Fibroblast of skin of scalp (primary cell): ENCODE measurements at regions not wholly inside any gene's neighbourhood (a gene's known extent, or its start where the extent isn't known, plus 50 kb on each side); places are given as distances from the start of the nearest gene placed in this dataset.
"Not testable (repeated sequence)": the region's sequence is repeated elsewhere in the genome, so short reads cannot be mapped to it uniquely, and the experiment has no call there.

ENCODE experiments used
- DNase-seq: peaks from one replicate; pipeline ENCODE4 v3.0.0-alpha.2; 2013

DNA sequence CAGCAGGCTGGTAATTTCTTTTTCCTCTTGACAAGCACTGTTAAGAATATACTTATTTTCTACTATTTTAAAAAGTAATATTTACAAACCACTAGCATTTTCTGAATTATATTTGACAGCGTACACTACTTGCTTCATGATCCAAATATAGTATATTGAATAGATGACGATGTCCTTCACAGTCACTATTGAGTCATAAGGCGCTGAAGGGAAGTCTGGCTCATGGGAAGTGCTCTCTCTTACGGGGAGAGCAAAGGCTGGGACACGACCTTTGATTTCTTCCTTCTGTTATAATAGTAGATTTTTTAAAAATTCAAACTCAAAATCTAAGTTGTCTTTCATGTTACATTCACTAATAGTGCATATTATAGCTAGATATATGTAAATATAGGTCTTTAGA lies 357.1 kb downstream of the SOCS6 start:
- peak; percentile 12 for DNase-seq

DNA sequence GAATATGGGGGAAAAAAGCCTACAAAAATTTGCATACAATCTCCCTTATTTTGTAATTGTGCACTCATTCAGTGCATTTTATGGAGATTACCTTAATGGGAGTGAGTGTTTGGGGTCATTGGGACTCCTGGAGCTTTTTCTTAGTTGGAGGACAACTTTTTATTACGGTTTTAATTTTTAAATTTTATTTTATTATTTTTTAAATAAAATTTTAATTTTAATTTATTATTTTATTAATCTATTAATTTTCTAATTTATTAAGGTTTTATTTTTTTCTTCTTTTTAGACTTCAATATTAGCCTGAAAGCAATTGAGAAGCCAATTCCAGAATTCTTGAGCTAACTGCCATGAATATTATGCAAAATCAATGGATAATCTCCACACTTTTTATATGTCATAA lies 355.0 kb downstream of the SOCS6 start:
- no peak for DNase-seq

DNA sequence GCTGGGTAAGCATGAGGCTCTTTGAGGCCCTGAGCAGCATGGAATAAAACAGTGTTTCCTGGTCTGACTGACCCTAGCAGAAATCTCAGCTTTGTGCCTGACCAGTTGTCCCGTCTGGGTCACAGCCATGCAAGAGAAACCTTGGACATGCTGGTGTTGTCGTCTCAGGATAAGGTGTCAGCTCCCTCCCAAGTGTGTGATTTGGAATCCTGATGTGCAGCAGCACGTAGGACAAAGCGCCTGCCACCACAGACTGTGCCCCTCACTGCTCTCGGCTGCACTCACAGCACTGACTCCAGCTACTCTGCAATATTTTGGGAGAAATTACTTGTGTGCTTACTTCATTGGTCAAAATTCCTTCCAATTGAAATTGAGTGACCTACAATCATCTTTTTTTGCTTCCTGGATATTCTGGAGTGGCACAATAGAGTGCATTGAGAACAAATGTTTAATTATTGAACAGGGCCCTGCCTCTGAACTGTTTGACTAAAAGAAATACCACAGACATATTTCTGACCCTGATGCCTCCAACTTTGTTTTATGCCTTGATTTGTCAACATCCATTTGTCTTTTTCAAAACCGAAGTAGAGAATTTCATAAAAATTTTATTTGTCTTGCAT lies 352.4 kb downstream of the SOCS6 start:
- DNase-seq, result no peak

DNA sequence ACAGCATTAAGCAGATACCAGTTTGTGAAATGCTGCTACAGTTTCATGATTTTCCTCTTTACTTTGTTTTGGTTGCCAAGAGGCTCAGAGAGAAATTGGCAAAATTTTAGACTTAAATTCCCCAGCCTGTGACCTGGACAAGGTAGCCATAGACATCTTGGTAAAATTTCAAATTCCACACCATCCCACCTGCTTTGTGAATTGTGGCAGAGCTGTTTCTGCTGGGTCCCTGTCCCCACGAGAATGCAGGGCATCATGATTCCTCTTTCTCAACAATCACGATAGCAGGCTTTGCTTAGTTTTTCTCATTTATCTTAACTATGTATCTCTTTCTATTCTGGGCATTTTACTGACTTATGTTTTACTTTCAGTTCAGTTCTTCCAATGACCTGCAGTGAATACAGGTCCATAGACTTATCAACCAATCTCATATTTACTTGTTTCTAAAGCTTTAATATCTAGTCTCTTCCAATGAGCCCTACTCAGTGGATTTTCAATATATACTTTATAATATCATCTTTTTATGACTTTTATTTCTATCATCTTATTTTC lies 351.6 kb downstream of the SOCS6 start:
- DNase-seq, result no peak

DNA sequence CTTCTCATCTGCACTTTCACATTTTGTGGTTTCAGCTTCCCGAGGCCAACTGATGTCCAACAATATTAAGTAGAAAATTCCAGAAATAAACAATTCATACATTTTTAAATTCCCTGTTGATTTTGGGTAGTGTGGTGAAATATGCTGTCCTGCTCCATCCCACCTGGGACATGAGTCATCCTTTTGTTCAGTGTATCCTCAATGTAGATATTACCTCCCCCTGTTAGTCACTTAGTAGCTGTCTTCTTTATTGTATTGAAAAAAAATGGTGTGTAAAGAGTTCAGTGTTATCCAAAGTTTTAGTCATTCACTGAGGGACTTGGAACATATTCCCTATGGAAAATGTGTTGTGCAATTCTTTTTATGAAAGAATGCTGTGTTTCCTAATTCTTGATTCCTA lies 348.1 kb downstream of the SOCS6 start:
- DNase-seq, result peak; percentile 69

DNA sequence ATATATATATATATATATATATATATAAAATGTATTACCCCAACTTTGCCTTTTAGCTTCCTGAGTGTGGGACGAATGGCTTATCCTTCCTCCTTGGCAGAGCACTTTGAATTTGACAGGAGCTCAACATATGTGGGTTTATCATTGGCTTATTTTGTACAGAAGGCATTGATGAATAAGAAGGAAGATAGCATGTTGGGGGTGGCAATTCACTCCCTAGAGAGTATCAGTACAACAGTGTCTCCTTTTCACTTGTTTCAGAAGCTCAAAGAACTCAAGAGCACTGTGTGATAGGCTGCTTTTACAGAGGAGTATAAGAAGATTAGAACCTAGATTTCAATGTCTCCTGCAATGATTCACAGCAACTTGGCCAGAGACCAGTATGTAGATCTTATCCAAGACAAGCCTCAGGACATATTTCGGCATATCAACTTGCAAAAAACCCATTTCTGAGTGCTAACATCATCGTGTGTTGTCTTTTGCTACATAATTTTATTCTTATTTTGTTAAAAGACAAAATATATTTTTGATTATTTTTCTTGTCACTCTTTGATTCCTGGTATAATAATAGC lies 345.8 kb downstream of the SOCS6 start:
- peak; percentile 43 for DNase-seq

DNA sequence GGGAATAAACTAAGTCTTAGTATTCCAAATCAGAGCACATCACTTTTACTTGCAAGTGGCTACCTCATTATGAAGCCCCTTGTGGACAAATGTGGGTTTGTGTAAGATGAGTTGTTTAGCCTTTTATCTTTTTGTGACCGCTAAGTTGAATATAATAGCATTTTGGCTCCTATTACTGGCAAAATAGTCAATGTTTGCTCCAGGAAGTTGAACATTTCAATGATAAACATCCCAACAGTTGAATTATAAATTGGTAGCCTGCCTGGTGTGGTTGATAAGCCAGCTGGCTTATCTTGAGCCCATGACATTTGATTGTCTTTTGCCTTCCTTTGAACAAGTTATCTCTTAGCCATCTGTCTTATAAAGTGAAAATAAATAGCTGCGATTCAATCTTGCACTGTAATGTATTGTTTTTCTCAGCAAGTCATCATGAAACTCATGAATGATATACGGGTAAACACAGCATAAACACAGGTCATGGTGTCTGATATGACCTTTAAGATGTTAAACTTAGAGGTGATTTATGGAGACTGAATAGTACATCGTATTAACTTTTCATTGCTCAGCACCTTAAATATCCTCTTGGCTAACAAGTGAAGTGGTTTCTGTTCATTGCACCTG lies 338.4 kb downstream of the SOCS6 start:
- DNase-seq, result no peak

DNA sequence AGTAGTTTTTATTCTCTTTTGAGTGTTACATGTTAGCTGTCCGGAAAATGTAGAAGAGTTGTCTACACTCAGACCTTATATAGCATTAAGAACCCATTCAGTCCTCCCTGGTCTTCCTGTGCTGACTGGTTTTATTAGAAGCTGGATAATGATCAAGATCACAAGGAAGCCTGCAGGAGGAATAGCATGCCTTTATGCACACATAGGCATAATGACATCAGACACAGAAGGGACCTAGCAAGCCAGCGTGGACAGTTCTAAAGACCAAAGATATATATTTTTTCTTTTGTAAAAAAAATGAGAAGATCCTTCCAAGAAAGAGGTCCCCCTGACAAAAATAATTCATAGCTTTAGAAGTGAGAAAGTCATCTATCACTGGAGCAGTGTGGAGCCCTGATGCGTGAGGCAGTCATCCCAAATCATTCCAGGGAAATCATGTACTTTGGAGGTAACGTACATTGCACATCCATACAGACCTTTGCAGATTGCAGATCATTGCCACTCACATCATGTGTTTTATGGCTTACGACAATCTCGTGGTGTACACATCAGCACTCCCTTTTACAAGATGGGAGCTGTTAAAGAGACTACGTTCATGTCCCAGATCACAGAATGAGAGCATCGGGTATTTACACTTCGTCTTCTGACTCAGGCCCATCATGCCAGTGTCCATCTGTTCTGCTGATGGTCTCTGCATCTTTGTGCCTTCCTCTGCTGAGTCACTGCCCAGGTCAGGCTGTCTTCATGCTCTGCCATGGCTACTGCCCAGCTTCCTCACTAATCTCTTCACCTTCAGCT lies 334.0 kb downstream of the SOCS6 start:
- no peak for DNase-seq

DNA sequence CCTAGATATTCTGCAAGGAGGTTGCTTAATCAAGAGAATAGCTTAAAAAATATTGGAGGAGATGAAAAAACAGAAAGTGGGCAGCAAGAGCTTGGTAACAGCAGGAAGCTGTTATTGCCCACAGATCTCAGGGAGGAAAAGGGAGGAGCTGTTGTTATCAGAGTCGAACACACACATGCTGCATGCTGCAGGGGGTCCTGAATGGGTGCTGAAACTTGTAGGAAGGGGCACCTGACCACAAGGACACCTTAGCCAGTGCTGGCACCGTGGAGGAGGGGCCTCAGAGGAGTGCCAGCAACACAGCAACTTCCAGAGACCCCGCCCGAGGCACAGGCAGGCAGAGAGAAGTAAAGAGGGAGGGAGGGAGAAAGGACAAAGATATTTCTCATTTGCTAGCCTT lies 332.9 kb downstream of the SOCS6 start:
- DNase-seq, result no peak

DNA sequence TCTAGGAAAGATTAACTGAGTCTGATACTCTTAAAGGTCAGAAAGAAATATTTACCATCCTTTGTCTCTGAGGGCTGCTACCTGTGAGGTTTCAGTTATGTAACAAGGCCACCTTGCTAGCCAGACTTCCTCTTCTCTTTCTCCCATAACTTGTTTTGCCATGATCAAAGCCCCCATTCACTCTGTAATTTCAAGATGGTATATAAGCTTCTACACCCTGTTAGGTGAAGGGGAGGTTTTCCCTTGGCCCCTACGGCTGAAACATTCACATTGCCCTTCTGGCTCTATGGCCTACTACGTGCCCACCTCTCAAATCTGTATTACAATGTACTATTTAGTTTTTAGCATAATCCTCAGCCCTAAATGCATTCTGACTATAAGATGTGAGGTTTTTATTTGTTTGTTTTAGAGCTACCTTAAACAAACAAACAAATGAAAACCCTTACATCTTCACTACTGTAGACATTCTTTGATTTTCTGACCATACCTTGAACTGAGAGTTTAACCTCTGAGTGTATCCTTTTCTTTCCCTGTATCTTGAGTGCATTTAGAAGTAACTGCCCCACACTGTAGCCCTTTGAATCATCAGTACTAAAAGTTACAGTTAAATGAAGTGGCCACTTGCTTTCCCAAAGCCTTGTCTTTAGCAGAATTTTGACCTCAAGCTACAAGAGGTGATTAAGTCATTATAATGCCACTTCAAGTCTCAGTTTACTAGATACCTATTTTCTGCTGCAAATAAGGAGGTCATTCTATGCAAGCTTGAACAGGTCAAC lies 332.2 kb downstream of the SOCS6 start:
- DNase-seq, result no peak

DNA sequence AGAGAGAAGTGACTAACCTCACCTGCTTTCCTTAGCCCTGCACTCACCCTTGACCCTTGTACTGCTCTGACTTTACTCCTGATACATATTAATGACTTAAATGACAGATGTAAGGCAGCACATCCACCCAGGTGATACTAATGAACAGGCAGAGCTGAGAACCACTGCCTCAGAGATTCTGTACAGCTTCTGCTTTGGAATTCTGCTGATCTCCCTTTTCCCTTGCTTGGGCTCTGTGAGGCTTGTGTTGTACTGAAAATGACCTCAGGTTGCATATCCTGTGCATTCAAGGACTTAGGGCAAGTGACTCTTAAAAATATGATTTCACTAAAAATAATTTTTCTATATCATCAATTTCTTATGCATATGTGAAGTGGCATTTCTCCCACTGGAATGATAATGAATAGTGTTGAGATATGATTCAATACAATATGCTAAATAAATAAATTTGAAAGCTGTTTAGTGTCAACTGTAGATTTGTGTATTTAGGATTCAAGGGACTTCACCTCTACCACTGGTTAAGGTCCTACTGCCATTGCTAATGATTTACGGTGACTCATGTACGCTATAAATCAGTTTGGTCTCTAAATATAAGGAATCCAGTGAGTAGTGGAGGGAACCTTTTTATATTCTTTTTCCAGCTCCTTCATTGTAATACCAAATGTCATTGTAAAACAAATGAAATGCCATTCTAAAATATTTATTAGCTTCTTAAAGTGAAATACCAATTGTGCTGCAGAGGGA lies 328.3 kb downstream of the SOCS6 start:
- no peak for DNase-seq

DNA sequence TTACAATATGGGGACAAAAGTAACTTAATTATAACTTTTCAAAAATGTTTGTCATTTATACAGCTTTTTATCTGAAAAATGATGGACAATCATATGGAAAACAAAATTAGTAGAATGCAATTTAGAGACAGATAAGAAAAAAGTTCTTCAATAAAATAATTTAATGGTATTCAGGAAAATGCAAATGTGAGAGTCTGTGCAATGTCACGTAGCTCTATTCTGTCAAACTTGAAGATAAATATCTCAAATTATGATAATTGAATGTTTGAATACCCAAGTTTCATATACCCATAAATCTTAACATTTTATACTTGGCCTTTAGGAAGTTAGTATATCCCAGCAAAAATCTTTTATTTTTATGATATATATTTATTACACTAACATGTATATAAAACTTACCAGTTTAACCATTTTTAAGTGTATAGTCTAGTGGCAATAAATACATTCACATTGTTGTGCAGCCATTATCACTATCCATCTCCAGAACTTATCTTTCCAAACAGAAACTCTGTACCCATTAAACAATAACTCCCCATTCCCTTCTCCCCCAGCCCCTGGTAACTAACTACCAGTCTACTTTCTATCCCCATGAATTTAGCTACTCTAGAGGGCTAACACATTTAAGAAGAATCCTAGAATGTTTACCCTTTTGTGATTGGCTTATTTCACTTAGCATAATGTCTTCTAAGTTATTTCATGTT lies 311.5 kb downstream of the SOCS6 start:
- no peak for DNase-seq

DNA sequence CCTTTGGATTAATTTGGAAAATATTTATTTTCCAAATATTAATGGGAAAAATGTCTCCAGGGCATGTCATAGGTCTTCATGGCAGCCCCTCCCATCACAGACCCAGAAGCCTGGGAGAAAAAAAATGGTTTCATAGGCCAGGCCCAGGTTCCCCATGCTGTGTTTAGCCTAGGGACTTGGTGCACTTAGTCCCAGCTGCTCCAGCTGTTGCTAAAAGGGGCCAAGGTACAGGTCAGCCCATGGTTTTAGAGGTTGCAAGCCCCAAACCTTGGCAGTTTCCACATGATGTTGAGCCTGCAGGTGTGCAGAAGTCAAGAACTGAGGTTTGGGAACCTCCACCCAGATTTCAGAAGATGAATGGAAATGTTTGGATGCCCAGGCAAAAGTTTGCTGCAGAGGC lies 309.6 kb downstream of the SOCS6 start:
- no peak for DNase-seq

DNA sequence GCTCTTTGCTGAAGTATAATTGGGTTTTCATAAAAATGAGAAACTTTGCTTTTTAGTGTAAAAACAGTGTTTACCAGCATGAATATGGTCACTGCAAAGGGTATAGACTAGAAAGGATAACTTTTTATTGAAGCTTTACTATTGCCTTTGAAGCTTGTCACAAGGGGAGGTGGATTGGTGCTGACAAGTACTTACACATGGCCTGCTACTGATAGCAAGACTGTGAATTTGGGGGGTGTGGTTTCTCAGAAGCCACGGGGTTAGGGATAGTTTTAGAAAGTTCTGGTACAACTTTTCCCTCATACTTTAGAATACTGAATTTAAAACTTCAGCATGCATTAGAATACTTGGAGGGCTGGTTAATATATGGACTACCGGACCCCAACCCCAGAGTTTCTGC lies 294.1 kb downstream of the SOCS6 start:
- DNase-seq, result no peak

DNA sequence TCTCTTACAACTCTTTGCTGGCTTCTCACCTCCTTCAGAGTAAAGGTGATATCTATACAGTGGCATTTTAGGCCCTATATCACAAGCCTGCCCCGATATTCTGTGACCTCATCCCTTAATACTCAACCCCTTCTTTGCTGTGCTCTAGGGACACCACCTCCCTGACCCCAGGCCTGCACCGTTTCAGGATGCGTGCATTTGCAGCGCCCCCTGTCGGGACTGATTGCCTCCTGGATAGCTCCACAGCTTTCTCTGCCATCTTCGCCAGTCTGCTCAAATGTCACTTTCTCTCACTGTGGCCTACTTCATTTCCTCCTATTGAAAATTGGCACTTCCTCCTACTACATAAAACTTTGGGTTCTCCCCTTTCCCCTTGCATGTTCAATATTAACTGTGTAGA lies 289.6 kb downstream of the SOCS6 start:
- no peak for DNase-seq

DNA sequence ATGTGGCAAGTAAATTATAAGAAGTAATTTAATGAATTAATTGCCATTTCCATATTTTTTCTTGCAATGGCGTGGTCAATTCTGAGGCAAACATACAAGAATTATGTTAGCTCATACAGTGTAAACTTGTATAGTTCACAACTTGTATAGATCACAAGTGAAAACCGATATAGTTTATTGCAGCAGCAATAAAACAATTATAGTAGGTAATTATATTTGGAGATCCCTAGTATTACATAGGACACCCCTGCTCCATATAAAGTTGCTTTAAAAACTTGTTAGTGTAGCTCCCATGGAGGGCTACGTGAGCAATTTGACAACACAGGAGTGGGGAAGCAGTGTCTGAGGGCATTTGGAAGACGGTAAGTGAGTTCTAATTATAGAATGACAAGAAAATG lies 288.2 kb downstream of the SOCS6 start:
- DNase-seq, result no peak

DNA sequence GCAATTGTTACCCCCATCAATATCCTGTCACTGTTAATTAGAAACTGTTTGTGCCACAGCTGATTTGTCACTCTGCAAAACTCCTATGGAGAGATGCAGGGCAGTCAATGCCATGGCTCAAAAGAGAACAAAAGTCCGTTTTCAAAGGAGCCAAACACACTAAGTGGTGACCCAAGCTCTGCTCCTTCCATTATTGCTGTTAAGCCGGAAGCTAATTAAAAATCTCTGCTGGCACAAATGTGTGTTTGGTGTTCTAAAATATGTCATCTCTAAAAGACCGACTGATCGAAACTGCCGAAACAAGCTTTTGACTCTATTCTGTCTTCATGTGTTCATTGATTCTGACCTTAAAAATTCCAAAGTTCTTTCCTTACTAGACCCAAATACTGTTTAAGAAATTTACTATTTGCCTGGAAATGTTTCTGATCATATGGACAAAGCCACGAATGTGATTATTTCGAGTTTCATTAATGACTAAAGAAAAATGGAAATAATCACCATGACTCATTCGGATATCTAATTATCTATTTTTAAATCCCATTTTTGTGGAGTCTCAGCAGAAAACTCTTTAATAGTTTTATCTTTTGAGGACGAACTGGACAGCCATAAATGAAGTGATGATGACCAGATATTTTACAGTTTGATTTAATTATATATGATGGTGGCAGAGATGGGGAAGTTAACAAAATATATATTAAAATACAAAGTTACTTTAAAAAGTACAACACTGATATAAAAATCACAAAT lies 287.6 kb downstream of the SOCS6 start:
- no peak for DNase-seq

DNA sequence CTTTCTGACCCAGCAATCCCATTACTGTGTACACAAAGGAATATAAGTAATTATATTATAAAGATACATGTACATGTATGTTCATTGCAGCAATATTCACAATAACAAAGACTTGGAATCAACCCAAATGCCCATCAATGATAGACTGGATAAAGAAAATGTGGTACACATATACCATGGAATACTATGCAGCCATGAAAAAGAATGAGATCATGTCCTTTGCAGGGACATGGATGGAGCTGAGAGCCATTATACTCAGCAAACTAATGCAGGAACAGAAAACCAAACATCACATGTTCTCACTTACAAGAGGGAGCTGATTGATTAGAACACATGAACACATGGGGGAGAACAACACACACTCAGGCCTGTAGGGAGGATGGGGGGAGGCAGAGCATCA lies 286.1 kb downstream of the SOCS6 start:
- DNase-seq, result not testable (repeated sequence)

DNA sequence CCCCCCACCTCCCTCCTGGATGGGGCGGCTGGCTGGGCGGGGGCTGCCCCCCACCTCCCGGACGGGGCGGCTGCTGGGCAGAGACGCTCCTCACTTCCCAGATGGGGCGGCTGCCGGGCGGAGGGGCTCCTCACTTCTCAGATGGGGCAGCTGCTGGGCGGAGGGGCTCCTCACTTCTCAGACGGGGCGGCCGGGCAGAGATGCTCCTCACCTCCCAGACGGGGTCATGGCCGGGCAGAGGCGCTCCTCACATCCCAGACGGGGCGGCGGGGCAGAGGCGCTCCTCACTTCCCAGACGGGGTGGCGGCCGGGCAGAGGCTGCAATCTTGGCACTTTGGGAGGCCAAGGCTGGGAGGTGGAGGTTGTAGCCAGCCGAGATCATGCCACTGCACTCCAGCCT lies 280.8 kb downstream of the SOCS6 start:
- DNase-seq, result not testable (repeated sequence)

DNA sequence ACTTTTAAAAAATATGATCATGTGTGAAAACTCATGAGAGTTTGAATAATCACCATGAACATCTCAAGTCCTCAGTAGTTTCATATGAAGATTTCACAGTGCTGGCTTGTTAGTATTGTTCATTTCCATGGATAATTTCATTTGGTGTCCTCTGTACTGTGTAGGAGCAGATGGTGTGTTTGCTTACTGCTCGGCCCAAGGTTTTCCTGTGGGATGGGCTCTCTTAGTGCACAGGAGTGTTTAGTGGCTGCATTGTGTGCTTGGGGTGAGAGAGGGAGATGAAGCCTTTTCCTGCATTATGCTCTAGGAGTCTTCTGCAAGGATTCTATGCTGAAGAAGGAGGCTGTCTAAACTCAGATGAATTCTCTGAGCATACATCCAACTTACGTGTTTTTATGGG lies 270.6 kb downstream of the SOCS6 start:
- DNase-seq, result no peak
